ENCODE measurements at regions not wholly inside any gene's neighbourhood (a gene's known extent, or its start where the extent isn't known, plus 50 kb on each side); places are given as distances from the start of the nearest gene placed in this dataset.

- Histone ChIP-seq H3K27me3 (no peaks in the 10 kb centered on the region), H3K27ac (no peak overlapping the region), H3K9me3 (no peaks in the 10 kb centered on the region), H3K4me3 (no peak overlapping the region), H3K4me1 (ENCODE audit: insufficient read depth) (no peaks in the 10 kb centered on the region), H3K36me3 (no peaks in the 10 kb centered on the region)
- intact Hi-C loops (cut with DNase I): no loop called here
- no peak for DNase-seq
- TF ChIP-seq EP300 (IDR thresholded peaks at IDR 0.05): no peak
- TF ChIP-seq CTCF (IDR thresholded peaks at IDR 0.05): no peak
- TF ChIP-seq POLR2A (IDR thresholded peaks at IDR 0.05): no peak
Measured at GRCh38 chrX:26925088-26925487, 538.1 kb downstream of the PPP4R3C start.

- WGBS, 3 donors: 55 to 74% (median 63%) methylated on average over 3 of the region's 3 CpGs
- no peak for TF ChIP-seq EP300 (IDR thresholded peaks at IDR 0.05)
- no peak for TF ChIP-seq POLR2A (IDR thresholded peaks at IDR 0.05)
- TF ChIP-seq CTCF (IDR thresholded peaks at IDR 0.05): no peak
- no peak overlapping the region for H3K4me3 ChIP-seq
- no peaks in the 10 kb centered on the region for H3K9me3 ChIP-seq
- intact Hi-C loops (cut with DNase I): no loop called here
- H3K27ac ChIP-seq: no peak overlapping the region
- H3K27me3 ChIP-seq: no peaks in the 10 kb centered on the region
- no peaks in the 10 kb centered on the region for H3K4me1 ChIP-seq (ENCODE audit: insufficient read depth)
- H3K36me3 ChIP-seq: no peaks in the 10 kb centered on the region
- no peak for DNase-seq
Measured at GRCh38 chrX:26922278-26922677, 540.9 kb downstream of the PPP4R3C start.

- no peaks in the 10 kb centered on the region for H3K9me3 ChIP-seq
- no peak overlapping the region for H3K27ac ChIP-seq
- 21 to 41% (median 32%) methylated on average over 4 of the region's 4 CpGs for WGBS, 3 donors
- H3K36me3 ChIP-seq: no peaks in the 10 kb centered on the region
- no peak for TF ChIP-seq CTCF (IDR thresholded peaks at IDR 0.05)
- TF ChIP-seq POLR2A (IDR thresholded peaks at IDR 0.05): no peak
- no peak for TF ChIP-seq EP300 (IDR thresholded peaks at IDR 0.05)
- no peak for DNase-seq
- no peaks in the 10 kb centered on the region for H3K27me3 ChIP-seq
- no peak overlapping the region for H3K4me3 ChIP-seq
- intact Hi-C loops (cut with DNase I): no loop called here
- H3K4me1 ChIP-seq (ENCODE audit: insufficient read depth): no peaks in the 10 kb centered on the region
Measured at GRCh38 chrX:26918631-26919030, 544.5 kb downstream of the PPP4R3C start.

GRCh38 chrX:26916991-26917390 lies 546.1 kb downstream of the PPP4R3C start:
- no peak for DNase-seq
- no peaks in the 10 kb centered on the region for H3K36me3 ChIP-seq
- no peak overlapping the region for H3K27ac ChIP-seq
- no peaks in the 10 kb centered on the region for H3K4me1 ChIP-seq (ENCODE audit: insufficient read depth)
- no peak for TF ChIP-seq EP300 (IDR thresholded peaks at IDR 0.05)
- no peak for TF ChIP-seq POLR2A (IDR thresholded peaks at IDR 0.05)
- no peak for TF ChIP-seq CTCF (IDR thresholded peaks at IDR 0.05)
- 69 to 74% (median 71%) methylated on average over 5 of the region's 5 CpGs for WGBS, 3 donors
- intact Hi-C loops (cut with DNase I): no loop called here
- no peaks in the 10 kb centered on the region for H3K9me3 ChIP-seq
- no peaks in the 10 kb centered on the region for H3K27me3 ChIP-seq
- no peak overlapping the region for H3K4me3 ChIP-seq

- intact Hi-C loops (cut with DNase I): no loop called here
- 44 to 51% (median 50%) methylated on average over 2 of the region's 2 CpGs for WGBS, 3 donors
- H3K27ac ChIP-seq: no peak overlapping the region
- H3K4me1 ChIP-seq (ENCODE audit: insufficient read depth): no peaks in the 10 kb centered on the region
- no peaks in the 10 kb centered on the region for H3K36me3 ChIP-seq
- no peak for TF ChIP-seq POLR2A (IDR thresholded peaks at IDR 0.05)
- no peak for TF ChIP-seq CTCF (IDR thresholded peaks at IDR 0.05)
- TF ChIP-seq EP300 (IDR thresholded peaks at IDR 0.05): no peak
- H3K27me3 ChIP-seq: no peaks in the 10 kb centered on the region
- no peak overlapping the region for H3K4me3 ChIP-seq
- no peak for DNase-seq
- no peaks in the 10 kb centered on the region for H3K9me3 ChIP-seq
Measured at GRCh38 chrX:26915064-26915463, 548.1 kb downstream of the PPP4R3C start.
